HG03342 (cell line): ENCODE measurements at regions not wholly inside any gene's neighbourhood (a gene's known extent, or its start where the extent isn't known, plus 50 kb on each side); places are given as distances from the start of the nearest gene placed in this dataset.
"Not testable (repeated sequence)": the region's sequence is repeated elsewhere in the genome, so short reads cannot be mapped to it uniquely, and the experiment has no call there.

ENCODE experiments used
- ATAC-seq: cut with Tn5 transposase; IDR thresholded peaks from one replicate; pipeline ENCODE4 v1.9.1; 2021; ENCODE audit warnings: mild to moderate bottlenecking, moderate library complexity; ENCODE audit not compliant: unreplicated experiment

DNA sequence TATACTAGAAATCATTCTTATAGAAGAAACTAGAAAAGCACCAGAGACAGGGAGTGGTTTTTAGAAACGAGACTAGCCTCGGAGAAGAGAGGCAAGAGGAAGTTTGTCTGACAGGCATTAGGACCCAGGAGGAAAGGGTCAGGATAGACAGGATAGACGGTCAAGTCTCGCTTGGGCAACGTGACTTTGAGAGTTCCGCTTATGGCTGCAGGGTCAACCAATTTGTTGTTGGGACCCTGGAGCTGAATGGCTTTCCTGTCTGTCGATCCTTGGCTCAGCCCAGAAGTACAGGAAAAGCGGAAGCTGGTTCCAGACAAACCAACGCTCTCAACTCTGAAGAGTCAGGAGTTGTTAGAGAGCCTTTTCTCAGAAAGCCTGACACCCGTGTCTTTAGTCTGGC is 191.2 kb downstream of the FZD1 start:
- ATAC-seq = no peak

DNA sequence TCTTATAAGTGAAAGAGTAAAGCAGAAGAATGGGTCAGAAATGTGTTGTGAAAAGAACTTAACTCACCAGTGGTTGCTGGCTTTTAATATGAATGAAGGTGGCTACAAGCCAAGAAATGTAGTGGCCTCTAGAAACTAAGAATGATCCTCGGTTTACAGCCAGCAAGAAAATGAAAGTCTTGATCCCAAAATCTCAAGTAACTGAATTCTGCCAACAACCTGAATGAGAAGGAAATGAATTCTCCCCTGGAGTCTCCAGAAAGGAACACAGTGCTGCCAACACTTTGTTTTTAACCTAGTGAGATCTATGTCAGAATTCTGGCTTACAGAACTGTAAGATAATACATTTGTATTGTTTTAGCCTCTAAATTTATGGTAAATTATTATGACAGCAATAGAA is 193.0 kb downstream of the FZD1 start:
- no peak for ATAC-seq

DNA sequence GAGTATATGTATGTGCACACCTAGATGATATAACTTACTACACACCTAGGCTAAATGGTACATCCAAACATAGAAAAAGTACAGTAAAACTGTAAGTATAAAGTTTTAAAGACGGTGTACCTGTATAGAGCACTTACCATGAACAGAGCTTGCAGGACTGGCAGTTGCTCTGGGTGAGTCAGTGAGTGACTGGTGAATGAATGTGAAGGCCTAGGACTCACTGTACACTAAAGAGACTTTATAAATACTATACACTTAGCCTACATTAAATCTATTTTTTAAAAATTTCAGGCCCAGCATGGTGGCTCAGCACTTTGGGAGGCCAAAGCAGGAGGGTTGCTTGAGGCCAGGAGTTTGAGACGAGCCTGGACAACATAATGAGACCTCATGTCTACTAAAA is 195.3 kb downstream of the FZD1 start:
- no peak for ATAC-seq

DNA sequence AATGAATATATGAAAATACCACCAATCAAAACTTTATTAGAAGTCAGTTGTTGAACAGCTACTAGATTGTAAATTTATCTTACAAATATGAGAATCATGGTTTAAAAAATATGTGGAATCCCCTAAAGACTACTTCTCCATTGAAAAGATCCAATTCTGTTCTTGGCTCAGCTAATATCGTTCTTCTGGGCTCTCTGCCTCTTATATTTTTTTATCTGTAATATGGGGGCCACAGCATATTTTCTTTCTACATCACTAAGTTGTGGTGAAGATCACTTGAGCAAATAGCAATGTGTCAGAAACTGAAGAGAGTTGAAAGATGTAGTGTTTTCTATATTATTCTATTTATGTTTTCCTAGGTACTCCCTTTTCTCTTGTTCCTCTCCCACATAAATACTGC is 198.1 kb downstream of the FZD1 start:
- no peak for ATAC-seq

DNA sequence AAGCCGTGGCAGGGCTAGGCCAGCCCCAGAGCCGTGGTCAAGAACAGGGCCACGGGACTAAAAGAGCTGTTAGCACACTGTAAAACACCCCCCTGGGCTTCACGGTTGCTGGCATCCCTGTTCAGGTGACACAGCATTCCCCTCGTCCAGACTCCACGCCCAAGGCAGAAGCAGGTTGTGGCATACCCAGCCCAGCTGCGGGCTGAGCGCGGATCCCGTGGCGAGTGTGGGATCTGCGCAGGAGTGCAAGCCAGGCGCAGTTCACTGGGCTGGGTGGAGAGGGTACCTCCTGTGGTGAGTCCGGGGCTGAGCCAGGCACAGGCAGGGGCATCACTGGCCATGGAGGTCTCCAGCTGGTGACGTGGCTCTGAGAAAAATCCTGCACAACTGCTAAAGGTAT is 199.1 kb downstream of the FZD1 start:
- no peak for ATAC-seq

DNA sequence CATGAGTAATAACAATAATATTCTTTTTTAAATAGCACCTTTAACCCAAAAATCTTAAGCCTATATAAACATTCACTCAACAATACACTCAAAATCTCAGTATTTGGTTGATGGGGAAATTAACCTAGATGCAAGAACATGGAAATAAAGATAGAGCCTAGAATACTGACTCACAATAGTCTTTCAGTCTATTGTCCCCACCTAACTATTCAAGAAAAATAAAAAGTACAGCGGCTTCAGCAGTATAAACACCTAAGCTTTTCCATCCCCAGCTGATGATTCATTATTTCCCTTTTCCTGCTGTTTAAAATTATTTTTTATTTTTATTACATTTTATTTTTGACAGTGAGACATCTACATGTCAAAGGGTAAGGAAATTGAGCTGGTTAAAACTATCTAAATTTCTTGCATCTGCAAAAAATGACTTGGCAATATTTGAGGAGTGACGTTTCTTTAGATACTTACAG is 201.4 kb downstream of the FZD1 start:
- no peak for ATAC-seq

DNA sequence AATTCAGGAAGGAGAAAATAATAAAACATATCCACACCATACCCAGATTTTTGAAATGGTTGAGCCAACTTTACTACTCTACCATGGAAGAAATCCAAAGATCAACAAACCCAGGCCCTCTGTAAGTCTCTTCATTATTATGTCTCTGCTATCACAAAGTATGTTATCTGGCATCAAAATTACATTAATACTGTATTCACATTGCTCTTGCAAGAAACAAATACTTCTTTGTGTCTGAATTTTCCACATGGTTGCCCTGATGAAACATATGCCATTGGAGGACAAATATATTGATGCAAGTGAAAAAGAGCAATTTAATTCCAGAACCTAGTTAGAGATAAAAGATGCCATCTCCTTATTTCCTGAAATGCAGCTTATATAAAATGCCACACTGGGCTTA is 204.0 kb downstream of the FZD1 start:
- ATAC-seq = no peak

DNA sequence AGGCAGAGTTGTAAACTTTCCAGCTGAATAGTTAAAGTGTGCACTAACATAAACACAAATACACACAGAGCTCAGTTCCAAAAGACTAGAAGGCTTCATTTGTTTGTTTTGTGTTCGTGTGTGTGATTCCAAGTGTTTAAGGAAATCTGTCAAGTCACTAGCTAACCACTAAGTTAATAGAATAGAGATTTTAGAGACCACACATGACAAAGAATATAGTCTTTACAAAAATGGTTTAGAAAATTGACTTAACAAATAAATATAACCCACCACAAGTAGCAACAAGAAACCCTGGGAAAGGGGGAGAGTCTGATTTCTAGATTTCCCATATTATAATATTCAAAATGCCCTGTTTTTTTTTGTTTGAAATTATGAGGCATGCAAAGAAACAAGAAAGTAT is 209.4 kb downstream of the FZD1 start:
- ATAC-seq = no peak

DNA sequence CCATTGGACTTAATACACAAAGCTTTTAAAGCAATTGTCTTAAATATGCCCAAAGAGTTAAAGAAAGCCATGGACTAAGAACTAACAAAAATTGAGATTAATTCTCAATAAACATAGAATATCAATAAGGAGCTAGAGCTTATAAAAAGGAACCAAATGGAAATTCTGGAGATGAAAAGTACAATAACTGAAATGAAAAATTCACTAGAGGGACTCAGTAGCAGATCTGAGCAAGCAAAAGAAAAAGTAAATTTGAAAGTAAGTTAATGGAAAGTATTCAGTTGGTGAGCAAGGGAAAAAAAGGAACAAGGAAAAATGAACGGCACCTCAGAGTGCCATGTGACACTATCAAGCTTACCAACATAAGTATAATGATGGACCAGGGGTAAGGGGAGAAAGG is 209.8 kb downstream of the FZD1 start:
- no peak for ATAC-seq

DNA sequence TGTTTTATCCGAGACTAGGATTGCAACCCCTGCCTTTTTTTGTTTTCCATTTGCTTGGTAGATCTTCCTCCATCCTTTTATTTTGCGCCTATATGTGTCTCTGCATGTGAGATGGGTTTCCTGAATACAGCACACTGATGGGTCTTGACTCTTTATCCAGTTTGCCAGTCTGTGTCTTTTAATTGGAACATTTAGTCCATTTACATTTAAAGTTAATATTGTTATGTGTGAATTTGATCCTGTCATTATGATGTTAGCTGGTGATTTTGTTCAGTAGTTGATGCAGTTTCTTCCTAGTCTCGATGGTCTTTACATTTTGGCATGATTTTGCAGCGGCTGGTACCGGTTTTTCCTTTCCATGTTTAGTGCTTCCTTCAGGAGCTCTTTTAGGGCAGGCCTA is 216.2 kb downstream of the FZD1 start:
- ATAC-seq = not testable (repeated sequence)

DNA sequence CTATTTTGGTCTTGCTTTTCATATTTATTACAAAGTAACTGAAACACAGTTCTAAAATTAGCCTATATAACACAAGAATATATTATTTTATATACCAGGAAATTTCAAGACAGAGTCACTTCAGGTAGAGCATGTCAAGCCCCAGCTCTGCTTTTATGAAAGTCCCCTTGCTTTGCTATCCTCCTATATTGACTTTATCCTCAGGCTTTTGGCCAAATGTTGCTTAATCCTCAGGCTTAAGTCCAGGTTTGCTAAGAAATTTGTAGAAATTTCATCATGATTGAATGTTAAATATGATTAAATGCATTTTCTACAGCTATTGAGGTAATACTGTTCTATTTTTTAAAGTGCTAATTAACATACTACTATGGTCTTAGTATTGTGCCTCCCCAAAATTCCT is 227.6 kb downstream of the FZD1 start:
- ATAC-seq = no peak

DNA sequence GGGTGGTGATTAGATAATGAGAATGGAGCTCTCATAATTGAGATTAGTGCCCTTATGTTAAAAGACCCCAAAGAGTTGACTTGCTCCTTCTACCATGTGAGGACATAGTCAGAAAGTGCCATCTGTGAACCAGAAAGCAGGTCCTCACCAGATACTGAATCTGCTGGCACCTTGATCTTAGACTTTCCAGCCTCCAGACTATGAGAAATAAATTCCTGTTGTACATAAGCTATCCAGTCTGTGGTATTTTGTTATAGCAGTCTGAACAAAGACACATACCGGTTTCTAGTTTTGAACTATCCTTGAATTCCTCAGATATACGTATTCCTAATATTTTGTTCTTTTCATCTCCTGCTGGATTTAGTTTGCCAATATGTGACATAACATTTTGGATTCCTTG is 228.1 kb downstream of the FZD1 start:
- no peak for ATAC-seq

DNA sequence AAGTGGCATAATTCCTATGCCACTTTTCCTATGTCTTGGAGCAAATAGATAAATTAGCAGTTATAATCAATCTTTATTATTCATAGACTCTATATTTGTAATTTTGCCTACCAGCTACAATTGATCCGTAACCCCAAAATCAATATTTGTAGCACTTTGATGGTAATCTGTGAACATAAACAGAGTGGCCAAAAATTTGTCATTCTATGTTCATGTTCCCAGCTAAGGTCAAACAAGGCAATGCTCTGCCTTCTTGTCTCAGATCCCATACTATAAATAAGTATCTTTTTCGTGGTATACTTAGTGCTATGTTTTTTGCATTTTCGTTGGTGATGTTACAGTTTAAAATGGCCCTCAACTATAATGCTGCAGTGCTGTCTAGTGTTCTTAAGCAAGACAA is 228.5 kb downstream of the FZD1 start:
- ATAC-seq = no peak

DNA sequence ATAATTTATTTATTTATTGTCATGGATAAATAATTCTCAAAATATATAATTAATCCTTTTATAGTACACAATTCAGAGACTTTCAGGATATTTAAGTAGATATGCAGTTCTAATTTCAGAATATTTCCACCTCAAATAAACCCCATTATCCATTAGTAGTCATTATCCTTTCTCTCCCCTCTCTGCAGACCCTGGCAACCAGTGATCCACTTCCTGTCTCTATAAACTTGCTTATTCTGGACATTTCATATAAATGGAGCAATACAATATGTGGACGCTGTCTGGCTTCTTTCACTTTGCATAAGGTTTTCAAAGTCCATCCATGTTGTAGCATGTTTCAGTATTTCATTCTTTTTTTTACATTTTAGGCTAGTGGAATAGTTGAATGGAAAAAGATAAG is 230.2 kb downstream of the FZD1 start:
- no peak for ATAC-seq

DNA sequence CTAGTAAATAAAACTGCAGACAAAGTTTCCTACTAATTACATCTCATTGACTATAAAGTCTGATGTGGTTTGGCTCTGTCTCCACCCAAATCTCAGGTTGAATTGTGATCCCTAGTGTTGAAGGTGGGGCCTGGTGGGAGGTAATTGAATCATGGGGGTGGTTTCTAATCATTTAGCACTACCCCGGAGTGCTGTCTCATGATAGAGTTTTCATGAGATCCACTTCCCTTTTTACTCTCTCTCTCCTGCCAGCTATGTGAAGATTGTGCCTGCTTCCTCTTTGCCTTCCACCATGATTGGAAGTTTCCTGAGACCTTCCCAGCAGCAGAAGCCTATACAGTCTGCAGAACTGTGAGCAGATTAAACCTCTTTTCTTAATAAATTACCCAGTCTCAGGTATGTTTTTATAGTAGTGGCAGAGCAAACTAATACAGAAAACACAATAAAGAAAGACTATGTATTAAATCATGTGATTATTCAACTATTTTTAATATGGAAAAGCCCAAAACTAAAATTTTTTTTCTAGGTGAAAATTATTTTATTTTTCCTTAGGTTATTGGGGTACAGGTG is 232.1 kb downstream of the FZD1 start:
- ATAC-seq = no peak

DNA sequence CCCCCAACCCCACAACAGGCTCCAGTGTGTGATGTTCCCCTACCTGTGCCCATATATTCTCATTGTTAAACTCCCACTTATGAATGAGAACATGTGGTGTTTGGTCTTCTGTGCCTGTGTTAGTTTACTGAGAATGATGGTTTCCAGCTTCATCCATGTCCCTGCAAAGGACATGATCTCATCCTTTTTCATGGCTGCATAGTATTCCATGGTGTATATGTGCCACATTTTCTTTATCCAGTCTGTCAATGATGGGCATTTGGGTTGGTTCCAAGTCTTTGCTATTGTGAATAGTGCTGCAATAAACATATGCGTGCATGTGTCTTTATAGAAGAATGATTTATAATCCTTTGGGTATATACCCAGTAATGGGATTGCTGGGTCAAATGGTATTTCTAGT is 233.0 kb downstream of the FZD1 start:
- not testable (repeated sequence) for ATAC-seq

DNA sequence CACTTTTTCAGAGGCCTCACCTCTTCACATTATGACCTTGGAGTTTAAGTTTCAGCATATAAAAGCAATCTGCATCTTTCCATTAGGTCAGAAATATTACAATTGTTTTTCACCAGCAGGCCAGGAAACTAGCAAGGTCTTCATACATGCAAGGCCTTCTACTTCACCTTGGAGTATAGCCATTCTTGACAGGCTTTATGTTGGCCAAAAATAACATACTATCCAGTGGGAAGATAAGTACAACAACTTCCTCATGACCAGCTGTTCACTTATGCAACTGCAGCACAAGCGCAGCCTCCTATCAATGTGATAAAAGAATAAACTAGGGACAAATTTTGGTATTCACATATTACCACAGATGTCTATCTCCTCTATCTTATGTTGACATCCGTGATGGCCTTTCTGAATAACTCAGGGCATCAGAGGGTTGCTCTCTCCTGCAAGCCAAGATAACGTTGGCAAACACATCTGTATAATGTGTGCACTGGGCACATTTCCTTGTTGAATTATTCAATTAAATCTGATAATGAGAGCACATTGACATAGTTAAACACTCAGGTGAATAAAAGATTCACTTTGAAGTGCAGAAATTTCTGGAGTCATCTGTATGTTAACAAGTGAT is 239.8 kb downstream of the FZD1 start:
- ATAC-seq = no peak

DNA sequence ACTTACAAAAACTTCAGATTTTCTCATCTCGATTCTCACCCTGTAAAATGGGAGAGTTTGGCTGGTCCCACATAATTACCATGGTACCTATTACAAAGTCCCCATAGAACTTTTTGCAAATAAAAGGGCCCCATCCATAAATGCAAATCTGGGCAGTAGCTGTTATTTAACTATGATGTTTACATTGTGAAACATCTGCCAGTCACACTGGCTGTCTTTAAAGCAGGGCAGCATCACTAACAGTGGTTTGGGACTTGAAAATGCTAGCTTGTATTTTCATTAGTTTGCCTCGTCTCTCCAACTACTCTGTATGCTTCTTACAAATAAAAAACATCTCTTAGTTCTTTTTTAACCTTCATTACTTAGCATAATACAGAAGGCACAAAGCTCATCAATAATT is 240.7 kb downstream of the FZD1 start:
- no peak for ATAC-seq

DNA sequence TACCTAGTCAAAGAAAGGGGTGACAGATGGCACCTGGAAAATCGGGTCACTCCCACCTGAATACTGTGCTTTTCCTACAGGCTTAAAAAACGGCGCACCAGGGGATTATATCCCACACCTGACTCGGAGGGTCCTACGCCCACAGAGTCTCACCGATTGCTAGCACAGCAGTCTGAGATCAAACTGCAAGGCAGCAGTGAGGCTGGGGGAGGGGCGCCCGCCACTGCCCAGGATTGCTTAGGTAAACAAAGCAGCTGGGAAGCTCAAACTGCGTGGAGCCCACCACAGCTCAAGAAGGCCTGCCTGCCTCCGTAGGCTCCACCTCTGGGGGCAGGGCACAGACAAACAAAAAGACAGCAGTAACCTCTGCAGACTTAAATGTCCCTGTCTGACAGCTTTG is 242.7 kb downstream of the FZD1 start:
- not testable (repeated sequence) for ATAC-seq

DNA sequence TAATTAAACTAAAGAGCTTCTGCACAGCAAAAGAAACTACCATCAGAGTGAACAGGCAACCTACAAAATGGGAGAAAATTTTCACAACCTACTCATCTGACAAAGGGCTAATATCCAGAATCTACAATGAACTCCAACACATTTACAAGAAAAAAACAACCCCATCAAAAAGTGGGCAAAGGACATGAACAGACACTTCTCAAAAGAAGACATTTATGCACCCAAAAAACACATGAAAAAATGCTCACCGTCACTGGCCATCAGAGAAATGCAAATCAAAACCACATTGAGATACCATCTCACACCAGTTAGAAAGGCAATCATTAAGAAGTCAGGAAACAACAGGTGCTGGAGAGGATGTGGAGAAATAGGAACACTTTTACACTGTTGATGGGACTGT is 247.6 kb downstream of the FZD1 start:
- not testable (repeated sequence) for ATAC-seq

DNA sequence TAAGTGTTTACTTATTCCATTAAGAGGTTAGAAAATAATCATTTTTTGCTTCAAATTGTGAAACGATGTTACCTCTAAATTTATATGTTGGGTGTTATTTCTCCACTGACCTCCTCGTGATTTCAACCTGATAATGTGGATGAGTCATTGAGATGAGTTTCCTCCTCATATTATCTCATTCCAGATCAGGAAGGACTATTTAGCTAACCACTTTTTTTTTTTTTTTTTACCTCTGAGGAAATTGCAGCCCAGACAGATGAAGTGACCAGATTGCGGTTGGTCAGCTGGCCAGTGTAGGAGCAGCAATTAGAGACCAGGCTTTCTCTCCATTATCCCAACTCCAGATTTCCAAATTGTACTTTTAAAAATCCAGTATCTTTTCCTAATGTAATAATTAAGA is 248.7 kb downstream of the FZD1 start:
- ATAC-seq = no peak

DNA sequence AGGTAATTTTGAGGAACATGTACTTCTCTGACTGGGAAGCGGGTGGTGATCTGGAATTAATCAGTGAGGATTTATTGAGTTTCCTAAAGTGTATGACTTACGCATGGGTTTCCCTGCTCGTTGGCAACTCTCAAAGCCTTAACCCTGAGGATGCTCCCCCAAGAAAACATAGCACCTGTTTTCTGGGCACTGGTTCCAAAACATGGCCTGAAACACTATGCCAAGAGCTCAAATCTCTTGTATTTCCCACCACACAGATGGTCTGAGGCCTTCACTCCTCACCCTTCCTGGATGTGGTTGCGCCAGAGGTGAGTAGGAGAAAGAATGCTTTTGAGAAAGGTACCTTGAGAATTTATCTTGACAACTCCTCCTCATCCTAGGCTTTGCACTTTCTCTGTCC is 250.4 kb downstream of the FZD1 start:
- ATAC-seq = no peak

DNA sequence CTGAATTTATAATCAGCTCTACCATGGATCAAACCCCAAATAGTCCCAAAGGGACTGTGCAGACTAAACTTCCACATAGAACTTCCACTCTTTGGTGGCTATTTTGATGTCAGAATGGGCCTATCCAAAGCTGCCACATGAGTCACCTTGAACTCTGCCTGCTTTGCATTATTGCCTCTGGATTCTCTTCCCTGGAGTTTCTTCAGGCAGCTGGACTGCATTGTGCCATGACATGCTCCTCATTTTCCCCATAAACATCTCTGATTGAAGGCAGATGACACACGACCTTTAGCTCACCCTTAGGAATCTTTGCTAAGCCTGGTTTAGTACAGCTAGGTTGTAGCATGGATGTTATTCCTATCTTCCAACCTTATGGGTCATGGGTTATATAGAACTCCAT is 251.7 kb downstream of the FZD1 start:
- no peak for ATAC-seq
